Renal cortex interstitium (tissue), 11 donors: ENCODE measurements at regions not wholly inside any gene's neighbourhood (a gene's known extent, or its start where the extent isn't known, plus 50 kb on each side); places are given as distances from the start of the nearest gene placed in this dataset.
"Not testable (repeated sequence)": the region's sequence is repeated elsewhere in the genome, so short reads cannot be mapped to it uniquely, and the experiment has no call there.

ENCODE experiments used
- DNase-seq, 11 donors: peaks; one replicate each; pipeline ENCODE4 v3.0.0-alpha.2; 2013; ENCODE audit warnings: low read depth in 9 of 11, low spot score in 4 of 11; ENCODE audit errors: extremely low read depth in 1 of 11

GRCh38 chr16:80114699-80115098 is 426.1 kb upstream of the DYNLRB2 start:
- DNase-seq, result no peak

DNA sequence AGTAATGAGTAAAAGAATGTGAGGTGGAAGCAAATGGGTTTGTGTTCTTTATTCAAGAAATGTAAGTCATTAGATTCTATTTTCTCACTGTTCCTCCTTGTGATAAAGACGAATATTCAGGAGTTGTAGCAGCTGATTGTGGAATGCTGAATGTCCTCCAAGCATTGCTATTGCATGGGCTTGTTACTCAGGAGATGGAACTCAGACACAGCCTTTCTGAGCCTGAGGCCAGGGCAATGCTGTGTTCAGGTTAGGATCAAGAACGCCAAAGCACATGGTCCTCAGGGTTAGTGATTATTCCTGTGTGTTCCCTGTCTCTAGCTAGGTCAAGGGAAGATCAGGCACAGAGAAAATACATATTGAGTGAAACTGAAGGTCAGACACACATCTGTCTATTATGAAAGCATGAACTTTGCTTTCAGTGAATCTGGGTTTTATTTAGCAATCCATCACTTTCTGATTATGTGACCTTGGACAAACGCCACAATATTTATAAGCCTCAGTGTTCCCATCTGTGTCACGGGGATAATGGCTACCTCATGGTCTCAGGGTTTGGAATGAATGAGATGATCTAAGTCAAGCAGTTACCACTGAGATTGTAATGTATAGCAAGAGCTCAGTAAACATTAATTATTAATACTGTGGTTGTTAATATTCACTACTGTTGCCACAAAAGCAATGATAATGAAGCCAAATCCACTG is 426.8 kb upstream of the DYNLRB2 start:
- DNase-seq, result no peak

- no peak for DNase-seq
These were observed 431.2 kb upstream of the DYNLRB2 start for GRCh38 chr16:80109581-80109980.

DNA sequence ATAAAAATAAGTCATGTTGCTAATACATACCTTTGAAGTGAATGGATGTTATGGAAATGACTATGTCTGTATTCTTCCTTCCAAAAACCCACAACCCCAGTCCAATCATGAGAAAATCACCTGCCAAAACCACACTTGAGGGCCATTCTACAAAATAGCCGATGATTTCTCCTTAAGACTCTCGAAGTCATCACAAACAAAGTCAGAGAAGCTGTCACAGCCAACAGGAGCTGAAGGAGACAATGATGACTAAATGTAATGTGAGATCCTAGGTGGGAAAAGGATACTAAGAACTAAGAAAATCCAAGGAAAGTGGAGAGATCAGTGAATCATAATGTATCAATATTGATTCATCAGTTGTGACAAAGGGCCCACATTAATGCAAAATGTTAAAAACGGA is 432.9 kb upstream of the DYNLRB2 start:
- DNase-seq, result no peak

GRCh38 chr16:80105751-80106150 is 435.0 kb upstream of the DYNLRB2 start:
- DNase-seq, result no peak

GRCh38 chr16:80105160-80105559 is 435.6 kb upstream of the DYNLRB2 start:
- DNase-seq, result no peak

GRCh38 chr16:80104401-80104800 is 436.4 kb upstream of the DYNLRB2 start:
- no peak for DNase-seq

DNA sequence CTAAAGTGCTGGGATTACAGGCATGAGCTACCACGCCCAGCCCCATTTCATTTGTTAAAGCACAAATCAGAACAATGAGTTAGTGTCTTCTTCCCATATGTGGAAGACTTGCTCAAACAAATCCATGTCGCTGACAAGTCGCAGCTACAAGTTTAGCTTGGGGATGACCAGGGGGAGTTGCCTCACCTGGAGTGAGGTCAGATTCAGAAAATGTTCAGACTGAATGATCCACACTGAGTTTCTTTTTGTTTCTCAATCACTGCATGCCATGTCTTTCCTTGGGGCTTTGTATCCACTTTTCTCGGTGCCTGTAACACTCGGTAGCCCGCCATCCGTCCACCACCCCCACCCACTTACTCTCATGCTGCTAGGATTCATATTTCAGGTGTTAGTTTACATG is 437.3 kb upstream of the DYNLRB2 start:
- no peak for DNase-seq

DNA sequence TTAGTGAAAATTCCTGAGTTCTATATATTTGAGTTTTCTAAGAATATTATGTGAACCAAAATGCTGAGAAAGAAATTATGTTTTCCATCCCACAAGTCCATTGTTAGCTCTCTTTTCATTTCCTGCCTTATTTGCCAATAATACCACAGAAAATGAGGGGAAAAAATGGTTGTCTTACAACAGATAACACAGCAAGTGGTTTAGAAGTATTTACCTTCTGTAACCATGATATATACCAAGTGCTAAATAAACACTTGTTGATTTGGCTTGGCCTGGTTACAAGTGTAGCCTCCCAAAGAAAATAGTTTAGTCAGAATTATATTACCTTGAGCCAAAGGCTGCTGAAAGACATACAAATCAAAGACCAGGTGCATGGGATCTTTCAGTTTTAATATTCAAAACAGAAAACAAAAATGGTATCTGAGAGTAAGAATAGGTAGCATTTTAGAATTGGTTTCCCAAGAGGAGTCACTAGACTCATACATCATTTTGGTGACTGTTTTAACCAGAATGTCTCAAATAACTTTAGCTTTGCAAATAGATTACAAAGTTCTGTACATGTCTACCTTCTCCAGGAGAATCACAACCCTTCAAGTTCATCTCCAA is 439.8 kb upstream of the DYNLRB2 start:
- no peak for DNase-seq

GRCh38 chr16:80100186-80100585 is 440.6 kb upstream of the DYNLRB2 start:
- DNase-seq, result no peak

- no peak for DNase-seq
These were observed 443.7 kb upstream of the DYNLRB2 start for GRCh38 chr16:80097098-80097497.

- DNase-seq, result no peak
These were observed 448.1 kb upstream of the DYNLRB2 start for GRCh38 chr16:80092681-80093080.

- DNase-seq, result not testable (repeated sequence)
These were observed 449.3 kb upstream of the DYNLRB2 start for GRCh38 chr16:80091453-80091852.

DNA sequence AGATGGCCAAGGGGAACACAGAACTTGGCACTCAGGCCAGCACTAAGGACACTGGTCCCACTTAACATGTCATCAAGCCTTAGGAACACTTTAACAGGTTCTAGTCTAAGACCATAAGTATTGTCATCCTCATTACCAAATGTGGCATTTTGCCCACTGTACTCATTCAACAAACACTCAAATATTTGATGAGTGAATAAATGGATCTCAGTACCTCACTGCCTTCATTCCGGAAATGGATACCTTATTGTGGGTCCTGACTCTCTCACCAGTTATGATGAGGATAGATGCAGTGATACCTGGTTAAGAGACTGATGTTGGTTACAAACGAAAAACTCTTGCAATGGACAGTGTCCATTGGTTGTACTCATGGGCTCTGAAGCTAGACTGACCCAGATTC is 455.2 kb upstream of the DYNLRB2 start:
- DNase-seq, result no peak

DNA sequence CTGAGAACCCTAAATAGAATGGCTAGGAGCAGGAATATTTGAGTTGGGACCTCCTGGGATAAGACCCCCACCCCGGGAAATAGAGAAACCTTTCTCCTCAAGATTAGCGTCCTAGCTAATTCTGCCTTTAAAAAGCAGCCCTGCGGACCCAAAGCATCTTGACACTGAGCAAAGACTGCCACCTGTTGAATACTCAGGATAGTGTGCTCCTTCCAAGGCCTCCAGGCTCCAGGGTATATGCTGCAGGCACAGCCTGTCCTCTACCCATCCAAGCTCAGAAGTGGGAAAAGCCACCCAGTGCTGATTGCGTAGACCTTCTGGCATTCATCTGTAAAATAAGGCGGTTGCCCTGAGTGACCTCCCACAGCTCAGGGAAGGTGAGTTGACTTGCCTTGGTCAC is 456.2 kb upstream of the DYNLRB2 start:
- DNase-seq, result peak; percentile 38 to 69 (median 54)

DNA sequence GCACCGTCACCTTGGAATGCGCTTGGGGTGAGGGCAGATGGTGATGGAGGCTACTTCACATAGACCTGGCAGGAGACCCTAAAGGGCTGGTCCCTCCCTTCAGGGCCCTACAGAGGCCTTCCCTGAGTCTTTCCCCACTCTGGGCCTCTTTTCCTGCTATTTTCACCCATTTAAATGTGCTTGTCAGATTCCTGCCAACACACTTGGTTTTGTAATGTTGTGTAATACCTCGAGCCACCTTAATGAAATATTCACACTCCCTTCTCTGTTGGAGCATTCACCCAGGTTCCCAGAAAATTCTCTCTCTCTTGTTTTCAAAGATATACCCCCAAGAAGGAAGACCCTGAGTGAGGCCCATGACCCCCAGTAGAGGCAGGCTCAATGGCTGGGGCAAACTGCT is 456.6 kb upstream of the DYNLRB2 start:
- DNase-seq, result no peak

DNA sequence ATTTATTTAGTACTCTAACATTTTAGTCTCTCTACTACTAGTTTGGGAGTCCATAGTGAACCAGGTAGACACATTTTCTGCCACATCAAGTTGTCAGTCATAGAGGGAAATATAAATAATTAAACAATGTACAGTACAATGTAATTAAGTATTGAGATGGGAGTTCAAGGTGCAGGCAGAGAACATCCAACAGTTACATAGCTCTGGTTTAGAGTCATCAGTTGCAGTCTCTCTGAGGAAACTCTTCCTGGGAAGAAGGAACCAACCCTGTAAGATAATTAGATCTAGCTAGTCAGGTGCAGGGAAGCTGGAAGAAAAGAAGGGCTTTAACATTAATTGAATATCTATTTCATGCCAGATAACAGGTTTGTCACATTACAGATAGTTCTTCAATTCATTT is 457.9 kb upstream of the DYNLRB2 start:
- no peak for DNase-seq

- DNase-seq, result no peak
These were observed 458.9 kb upstream of the DYNLRB2 start for GRCh38 chr16:80081846-80082245.

DNA sequence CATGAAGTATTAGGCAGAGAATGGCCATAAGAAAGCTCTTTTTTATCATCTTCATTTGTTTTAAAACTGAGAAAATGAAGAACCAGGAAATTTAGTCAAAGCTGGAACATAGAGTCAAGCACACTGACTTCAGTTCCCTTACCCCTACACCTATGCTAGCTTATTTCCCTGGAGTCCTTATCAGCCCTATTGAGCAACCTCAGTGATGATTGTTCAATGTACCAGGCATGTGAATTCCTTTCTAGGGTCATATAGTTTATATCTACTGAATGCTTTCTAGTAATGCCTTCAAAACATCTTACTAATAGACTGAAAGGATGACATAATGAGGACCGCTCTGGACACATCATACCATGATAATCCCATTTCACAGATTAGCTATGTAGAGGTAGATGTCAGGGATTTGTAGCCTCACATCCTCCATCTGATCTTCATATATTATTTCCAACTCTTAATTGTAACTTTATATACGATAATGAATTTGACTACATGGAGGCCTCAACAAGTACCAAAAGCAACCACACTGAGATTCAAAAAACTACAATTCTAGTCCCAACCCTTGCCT is 460.4 kb upstream of the DYNLRB2 start:
- DNase-seq, result no peak

DNA sequence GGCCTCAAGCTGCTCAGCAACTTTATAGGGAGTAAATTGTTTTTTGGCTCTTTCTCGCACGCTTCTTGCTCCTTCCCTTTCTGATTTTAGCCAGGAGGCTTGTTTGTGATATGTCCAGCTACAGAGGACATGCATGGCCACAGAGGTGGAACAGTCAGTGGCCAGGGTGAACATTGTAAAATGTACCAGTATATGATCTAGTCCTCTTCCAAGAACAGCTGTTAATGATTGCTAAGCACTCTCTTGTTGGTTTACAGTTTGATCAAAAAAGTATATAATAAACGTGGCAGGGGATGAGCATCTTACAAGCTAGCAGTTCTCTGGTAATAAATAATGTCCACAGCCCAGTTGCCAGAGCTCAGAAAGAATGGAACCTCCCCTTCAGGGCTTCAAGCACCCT is 461.7 kb upstream of the DYNLRB2 start:
- no peak for DNase-seq

DNA sequence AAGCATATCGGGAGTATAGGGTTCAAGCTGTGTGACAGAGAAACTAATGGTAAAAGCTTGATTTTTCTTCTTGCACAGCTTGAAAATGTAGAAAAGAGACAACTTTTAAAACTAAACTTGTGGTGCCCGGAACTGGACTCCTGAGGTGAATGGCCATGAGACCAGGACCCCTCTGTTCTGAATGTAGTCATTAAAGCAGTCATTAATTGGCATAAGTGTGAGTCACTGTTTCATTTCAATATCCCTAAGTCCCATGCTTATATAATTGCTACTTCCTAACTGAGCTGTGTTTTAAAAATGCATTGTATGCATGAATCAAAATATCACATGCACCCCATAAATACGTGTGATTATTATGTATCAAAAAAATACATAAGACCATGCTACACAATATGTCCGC is 463.1 kb upstream of the DYNLRB2 start:
- no peak for DNase-seq
